ENCODE measurements at regions not wholly inside any gene's neighbourhood (a gene's known extent, or its start where the extent isn't known, plus 50 kb on each side); places are given as distances from the start of the nearest gene placed in this dataset.

- TF ChIP-seq PAX8 (CRISPR knock-in tag; IDR thresholded peaks at IDR 0.05; ENCODE audit: borderline replicate concordance) (no peak), KAT2B (IDR thresholded peaks at IDR 0.05; ENCODE audit: borderline replicate concordance, low read depth, low read length) (no peak), ZNF749 (CRISPR knock-in tag; IDR thresholded peaks at IDR 0.05; ENCODE audit: borderline replicate concordance) (no peak), ZNF317 (CRISPR knock-in tag; IDR thresholded peaks at IDR 0.05) (no peak), ISL2 (CRISPR knock-in tag; IDR thresholded peaks at IDR 0.05) (no peak), ADNP (CRISPR knock-in tag; IDR thresholded peaks at IDR 0.05) (no peak), ZBED4 (CRISPR knock-in tag; IDR thresholded peaks at IDR 0.05; ENCODE audit: borderline replicate concordance) (no peak), KMT2B (CRISPR knock-in tag; IDR thresholded peaks at IDR 0.05) (no peak)
Measured at GRCh38 chr10:131806646-131807317, 94.0 kb upstream of the PPP2R2D start (continued).

GRCh38 chr10:131808370-131808930 lies 92.4 kb upstream of the PPP2R2D start:
- POLR2A ChIA-PET: no interaction called here
- intact Hi-C loops (cut with micrococcal nuclease; ENCODE audit: unreplicated experiment): no loop called here
- TF ChIP-seq, protein P1, sequence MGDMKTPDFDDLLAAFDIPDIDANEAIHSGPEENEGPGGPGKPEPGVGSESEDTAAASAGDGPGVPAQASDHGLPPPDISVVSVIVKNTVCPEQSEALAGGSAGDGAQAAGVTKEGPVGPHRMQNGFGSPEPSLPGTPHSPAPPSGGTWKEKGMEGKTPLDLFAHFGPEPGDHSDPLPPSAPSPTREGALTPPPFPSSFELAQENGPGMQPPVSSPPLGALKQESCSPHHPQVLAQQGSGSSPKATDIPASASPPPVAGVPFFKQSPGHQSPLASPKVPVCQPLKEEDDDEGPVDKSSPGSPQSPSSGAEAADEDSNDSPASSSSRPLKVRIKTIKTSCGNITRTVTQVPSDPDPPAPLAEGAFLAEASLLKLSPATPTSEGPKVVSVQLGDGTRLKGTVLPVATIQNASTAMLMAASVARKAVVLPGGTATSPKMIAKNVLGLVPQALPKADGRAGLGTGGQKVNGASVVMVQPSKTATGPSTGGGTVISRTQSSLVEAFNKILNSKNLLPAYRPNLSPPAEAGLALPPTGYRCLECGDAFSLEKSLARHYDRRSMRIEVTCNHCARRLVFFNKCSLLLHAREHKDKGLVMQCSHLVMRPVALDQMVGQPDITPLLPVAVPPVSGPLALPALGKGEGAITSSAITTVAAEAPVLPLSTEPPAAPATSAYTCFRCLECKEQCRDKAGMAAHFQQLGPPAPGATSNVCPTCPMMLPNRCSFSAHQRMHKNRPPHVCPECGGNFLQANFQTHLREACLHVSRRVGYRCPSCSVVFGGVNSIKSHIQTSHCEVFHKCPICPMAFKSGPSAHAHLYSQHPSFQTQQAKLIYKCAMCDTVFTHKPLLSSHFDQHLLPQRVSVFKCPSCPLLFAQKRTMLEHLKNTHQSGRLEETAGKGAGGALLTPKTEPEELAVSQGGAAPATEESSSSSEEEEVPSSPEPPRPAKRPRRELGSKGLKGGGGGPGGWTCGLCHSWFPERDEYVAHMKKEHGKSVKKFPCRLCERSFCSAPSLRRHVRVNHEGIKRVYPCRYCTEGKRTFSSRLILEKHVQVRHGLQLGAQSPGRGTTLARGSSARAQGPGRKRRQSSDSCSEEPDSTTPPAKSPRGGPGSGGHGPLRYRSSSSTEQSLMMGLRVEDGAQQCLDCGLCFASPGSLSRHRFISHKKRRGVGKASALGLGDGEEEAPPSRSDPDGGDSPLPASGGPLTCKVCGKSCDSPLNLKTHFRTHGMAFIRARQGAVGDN (CRISPR knock-in tag; IDR thresholded peaks at IDR 0.05): no peak
- TF ChIP-seq, protein P2, sequence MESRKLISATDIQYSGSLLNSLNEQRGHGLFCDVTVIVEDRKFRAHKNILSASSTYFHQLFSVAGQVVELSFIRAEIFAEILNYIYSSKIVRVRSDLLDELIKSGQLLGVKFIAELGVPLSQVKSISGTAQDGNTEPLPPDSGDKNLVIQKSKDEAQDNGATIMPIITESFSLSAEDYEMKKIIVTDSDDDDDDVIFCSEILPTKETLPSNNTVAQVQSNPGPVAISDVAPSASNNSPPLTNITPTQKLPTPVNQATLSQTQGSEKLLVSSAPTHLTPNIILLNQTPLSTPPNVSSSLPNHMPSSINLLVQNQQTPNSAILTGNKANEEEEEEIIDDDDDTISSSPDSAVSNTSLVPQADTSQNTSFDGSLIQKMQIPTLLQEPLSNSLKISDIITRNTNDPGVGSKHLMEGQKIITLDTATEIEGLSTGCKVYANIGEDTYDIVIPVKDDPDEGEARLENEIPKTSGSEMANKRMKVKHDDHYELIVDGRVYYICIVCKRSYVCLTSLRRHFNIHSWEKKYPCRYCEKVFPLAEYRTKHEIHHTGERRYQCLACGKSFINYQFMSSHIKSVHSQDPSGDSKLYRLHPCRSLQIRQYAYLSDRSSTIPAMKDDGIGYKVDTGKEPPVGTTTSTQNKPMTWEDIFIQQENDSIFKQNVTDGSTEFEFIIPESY (CRISPR knock-in tag; IDR thresholded peaks at IDR 0.05): no peak
- TF ChIP-seq SP5 (CRISPR knock-in tag; IDR thresholded peaks at IDR 0.05; ENCODE audit: borderline replicate concordance, low read depth): no peak
- no peak for TF ChIP-seq RXRB (CRISPR knock-in tag; IDR thresholded peaks at IDR 0.05; ENCODE audit: borderline replicate concordance)
- no peak for TF ChIP-seq ZNF781 (CRISPR knock-in tag; IDR thresholded peaks at IDR 0.05; ENCODE audit: borderline replicate concordance, not compliant biosample characterization)

More at GRCh38 chr10:131808370-131808930, 92.4 kb upstream of the PPP2R2D start:
- Histone ChIP-seq H3K9ac (ENCODE audit: insufficient read depth, low read depth, low read length) (no peak overlapping the region), H3K79me2 (ENCODE audit: insufficient read depth, low read length) (no peaks in the 10 kb centered on the region), H3K4me1 (ENCODE audit: insufficient read depth, low read length) (peaks cover 9% of the 10 kb centered on the region), H3K9me3 (ENCODE audit: low read length) (no peaks in the 10 kb centered on the region), H3K27me3 (ENCODE audit: control insufficient read depth in 1 of 2, insufficient read depth in 2 of 2, low read length in 2 of 2) (peaks cover 1 to 42% of the 10 kb centered on the region in 2 experiments; a peak in 4 of 5 replicates), H3K36me3 (replicated peaks in 1 of 2; ENCODE audit: control insufficient read depth in 1 of 2, insufficient read depth in 2 of 2, low read length in 2 of 2) (no peaks in the 10 kb centered on the region), H2AFZ (ENCODE audit: low read length) (no peak overlapping the region), H4K20me1 (ENCODE audit: insufficient read depth, low read length) (peaks cover 2% of the 10 kb centered on the region; the same call in 1 of the 2 replicates), H3K27ac (ENCODE audit: extremely low read length, insufficient read depth, low read length) (no peak overlapping the region), H3K4me3 (replicated peaks in 1 of 3; ENCODE audit: insufficient read depth in 1 of 3, low read depth in 2 of 3, low read length in 3 of 3) (no peak overlapping the region), H3K4me2 (ENCODE audit: low read depth, low read length) (no peak overlapping the region)
- ATAC-seq (no peak), DNase-seq (ENCODE audit: low spot score) (no peak), FAIRE-seq (no peak)
- CTCF ChIA-PET (ENCODE audit: low intra/inter-chr PET ratio, low total read pairs): no interaction called here
- in situ Hi-C loops (cut with HindIII; ENCODE audit: extremely low pct_ligation_motif_present, low pct_unique_long_range_greater_than_20kb): no loop called here
- 13% methylated on average over 10 of the region's 10 CpGs for WGBS (ENCODE audit: low lambda C conversion rate)
- BruUV-seq (replicated peaks): no TSS peak
